Astrocyte (in vitro differentiated cells and primary cell): ENCODE measurements at regions not wholly inside any gene's neighbourhood (a gene's known extent, or its start where the extent isn't known, plus 50 kb on each side); places are given as distances from the start of the nearest gene placed in this dataset.

Experiments used
- EZH2 ChIP-seq: IDR thresholded peaks from 2 replicates; pipeline ENCODE4 v1.6.1; 2012; ENCODE audit warnings: mild to moderate bottlenecking, low read length, inconsistent platforms; ENCODE audit not compliant: insufficient read depth
- TF ChIP-seq, protein P1 (sequence below): IDR thresholded peaks from 2 replicates; pipeline ENCODE4 v1.5.1; 2011; ENCODE audit warnings: low read depth, mild to moderate bottlenecking, inconsistent platforms, low read length, moderate library complexity; ENCODE audit not compliant: insufficient read depth

- TF ChIP-seq, protein P1, sequence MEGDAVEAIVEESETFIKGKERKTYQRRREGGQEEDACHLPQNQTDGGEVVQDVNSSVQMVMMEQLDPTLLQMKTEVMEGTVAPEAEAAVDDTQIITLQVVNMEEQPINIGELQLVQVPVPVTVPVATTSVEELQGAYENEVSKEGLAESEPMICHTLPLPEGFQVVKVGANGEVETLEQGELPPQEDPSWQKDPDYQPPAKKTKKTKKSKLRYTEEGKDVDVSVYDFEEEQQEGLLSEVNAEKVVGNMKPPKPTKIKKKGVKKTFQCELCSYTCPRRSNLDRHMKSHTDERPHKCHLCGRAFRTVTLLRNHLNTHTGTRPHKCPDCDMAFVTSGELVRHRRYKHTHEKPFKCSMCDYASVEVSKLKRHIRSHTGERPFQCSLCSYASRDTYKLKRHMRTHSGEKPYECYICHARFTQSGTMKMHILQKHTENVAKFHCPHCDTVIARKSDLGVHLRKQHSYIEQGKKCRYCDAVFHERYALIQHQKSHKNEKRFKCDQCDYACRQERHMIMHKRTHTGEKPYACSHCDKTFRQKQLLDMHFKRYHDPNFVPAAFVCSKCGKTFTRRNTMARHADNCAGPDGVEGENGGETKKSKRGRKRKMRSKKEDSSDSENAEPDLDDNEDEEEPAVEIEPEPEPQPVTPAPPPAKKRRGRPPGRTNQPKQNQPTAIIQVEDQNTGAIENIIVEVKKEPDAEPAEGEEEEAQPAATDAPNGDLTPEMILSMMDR, result no peak
- TF ChIP-seq EZH2, result no peak
Measured at GRCh38 chr16:62342216-62342615, 306.0 kb upstream of the CDH8 start.
